BE2C (cell line): ENCODE measurements at regions not wholly inside any gene's neighbourhood (a gene's known extent, or its start where the extent isn't known, plus 50 kb on each side); places are given as distances from the start of the nearest gene placed in this dataset.
"Not testable (repeated sequence)": the region's sequence is repeated elsewhere in the genome, so short reads cannot be mapped to it uniquely, and the experiment has no call there.

ENCODE experiments used
- DNase-seq: peaks from one replicate; pipeline ENCODE4 v3.0.0-alpha.2; 2020
- H3K27me3 ChIP-seq: fragments of 250-450 bp; sonication (Bioruptor Pico); 2 replicates; pipeline ENCODE4 v1.5.1; 2020; ENCODE audit warnings: mild to moderate bottlenecking
- H3K36me3 ChIP-seq: fragments of 250-450 bp; sonication (Bioruptor Pico); 2 replicates; pipeline ENCODE4 v1.5.1; 2020; ENCODE audit warnings: mild to moderate bottlenecking
- H3K4me1 ChIP-seq: fragments of 250-450 bp; sonication (Bioruptor Pico); 2 replicates; pipeline ENCODE4 v1.5.1; 2020
- H3K4me3 ChIP-seq: 2 replicates; pipeline ENCODE4 v1.5.1; 2011; ENCODE audit warnings: low read depth, low read length
- H3K9me3 ChIP-seq: fragments of 250-450 bp; sonication (Bioruptor Pico); 2 replicates; pipeline ENCODE4 v1.5.1; 2020
- CTCF ChIP-seq: IDR thresholded peaks from 2 replicates; pipeline ENCODE4 v1.5.1; 2012; ENCODE audit warnings: mild to moderate bottlenecking, low read depth, low read length

- no peak overlapping the region for H3K4me3 ChIP-seq
- H3K9me3 ChIP-seq = no peaks in the 10 kb centered on the region
- no peaks in the 10 kb centered on the region for H3K27me3 ChIP-seq
- H3K36me3 ChIP-seq = no peaks in the 10 kb centered on the region
- H3K4me1 ChIP-seq = no peaks in the 10 kb centered on the region; the same call in 1 of the 2 replicates
- peak; percentile 42 for DNase-seq
- TF ChIP-seq CTCF = no peak
Observed at GRCh38 chr12:87020071-87020470, 763.9 kb upstream of the MGAT4C start.

- Histone ChIP-seq H3K36me3 (no peaks in the 10 kb centered on the region), H3K4me1 (no peaks in the 10 kb centered on the region; the same call in 1 of the 2 replicates), H3K9me3 (no peaks in the 10 kb centered on the region), H3K4me3 (no peak overlapping the region), H3K27me3 (no peaks in the 10 kb centered on the region)
- no peak for DNase-seq
- TF ChIP-seq CTCF = no peak
Observed at GRCh38 chr12:87015352-87015751, 759.2 kb upstream of the MGAT4C start.

GRCh38 chr12:87008785-87009384, 752.7 kb upstream of the MGAT4C start:
- no peak overlapping the region for H3K4me3 ChIP-seq
- H3K4me1 ChIP-seq = no peaks in the 10 kb centered on the region
- H3K27me3 ChIP-seq = no peaks in the 10 kb centered on the region
- no peaks in the 10 kb centered on the region for H3K36me3 ChIP-seq
- DNase-seq = no peak
- no peaks in the 10 kb centered on the region for H3K9me3 ChIP-seq
- no peak for TF ChIP-seq CTCF

- Histone ChIP-seq H3K4me3 (no peak overlapping the region), H3K36me3 (no peaks in the 10 kb centered on the region), H3K9me3 (peaks cover 4% of the 10 kb centered on the region), H3K4me1 (no peaks in the 10 kb centered on the region), H3K27me3 (no peaks in the 10 kb centered on the region)
- TF ChIP-seq CTCF = no peak
- DNase-seq = no peak
Observed at GRCh38 chr12:87001102-87001501, 744.9 kb upstream of the MGAT4C start.

GRCh38 chr12:86985298-86985697, 729.1 kb upstream of the MGAT4C start:
- Histone ChIP-seq H3K27me3 (no peaks in the 10 kb centered on the region), H3K9me3 (no peaks in the 10 kb centered on the region), H3K36me3 (no peaks in the 10 kb centered on the region), H3K4me1 (peaks cover 6% of the 10 kb centered on the region; the same call in 1 of the 2 replicates), H3K4me3 (no peak overlapping the region)
- no peak for TF ChIP-seq CTCF
- DNase-seq = no peak

- not testable (repeated sequence) for H3K27me3 ChIP-seq, H3K9me3 ChIP-seq, H3K4me1 ChIP-seq, H3K4me3 ChIP-seq, DNase-seq, H3K36me3 ChIP-seq
Observed at GRCh38 chr12:86970595-86970994, 714.4 kb upstream of the MGAT4C start.
